GM23338 (cell line): ENCODE measurements at regions not wholly inside any gene's neighbourhood (a gene's known extent, or its start where the extent isn't known, plus 50 kb on each side); places are given as distances from the start of the nearest gene placed in this dataset.

Experiments used
- CREB1 ChIP-seq: fragments of 250-450 bp; sonication (Bioruptor Pico); IDR thresholded peaks from 2 replicates; pipeline ENCODE4 v1.5.0; 2020; ENCODE audit warnings: low read depth, mild to moderate bottlenecking, moderate library complexity
- ETS1 ChIP-seq: IDR thresholded peaks from 2 replicates; pipeline ENCODE4 v1.6.1; 2016; ENCODE audit warnings: antibody characterized with exemption
- EZH2 ChIP-seq: fragments of 200-600 bp; sonication (generic); IDR thresholded peaks from one replicate; pipeline ENCODE4 v1.8.0; 2017; ENCODE audit warnings: antibody characterized with exemption, mild to moderate bottlenecking, low read depth; ENCODE audit not compliant: unreplicated experiment
- NANOG ChIP-seq: IDR thresholded peaks from 2 replicates; pipeline ENCODE4 v1.6.1; 2016; ENCODE audit warnings: antibody characterized with exemption, borderline replicate concordance
- POLR2AphosphoS5 ChIP-seq: IDR thresholded peaks from 2 replicates; pipeline ENCODE4 v1.6.1; 2016; ENCODE audit warnings: antibody characterized with exemption, low read depth
- TF ChIP-seq, protein P1 (sequence below), 2 experiments: fragments of 200-600 bp in 1 of 2; sonication (generic) in 1 of 2; conservative IDR thresholded peaks; 2 replicates each; pipeline versions ENCODE4 v1.5.1 to v1.6.1; 2016 to 2017; ENCODE audit warnings: antibody characterized with exemption in 2 of 2, low read depth in 2 of 2, mild to moderate bottlenecking in 2 of 2, moderate library complexity in 1 of 2

- TF ChIP-seq, protein P1, sequence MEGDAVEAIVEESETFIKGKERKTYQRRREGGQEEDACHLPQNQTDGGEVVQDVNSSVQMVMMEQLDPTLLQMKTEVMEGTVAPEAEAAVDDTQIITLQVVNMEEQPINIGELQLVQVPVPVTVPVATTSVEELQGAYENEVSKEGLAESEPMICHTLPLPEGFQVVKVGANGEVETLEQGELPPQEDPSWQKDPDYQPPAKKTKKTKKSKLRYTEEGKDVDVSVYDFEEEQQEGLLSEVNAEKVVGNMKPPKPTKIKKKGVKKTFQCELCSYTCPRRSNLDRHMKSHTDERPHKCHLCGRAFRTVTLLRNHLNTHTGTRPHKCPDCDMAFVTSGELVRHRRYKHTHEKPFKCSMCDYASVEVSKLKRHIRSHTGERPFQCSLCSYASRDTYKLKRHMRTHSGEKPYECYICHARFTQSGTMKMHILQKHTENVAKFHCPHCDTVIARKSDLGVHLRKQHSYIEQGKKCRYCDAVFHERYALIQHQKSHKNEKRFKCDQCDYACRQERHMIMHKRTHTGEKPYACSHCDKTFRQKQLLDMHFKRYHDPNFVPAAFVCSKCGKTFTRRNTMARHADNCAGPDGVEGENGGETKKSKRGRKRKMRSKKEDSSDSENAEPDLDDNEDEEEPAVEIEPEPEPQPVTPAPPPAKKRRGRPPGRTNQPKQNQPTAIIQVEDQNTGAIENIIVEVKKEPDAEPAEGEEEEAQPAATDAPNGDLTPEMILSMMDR (conservative IDR thresholded peaks at IDR 0.05; ENCODE audit: low read depth in 2 of 2), result no peak
- TF ChIP-seq EZH2, result no peak
- TF ChIP-seq NANOG, result no peak
- no peak for TF ChIP-seq ETS1
- no peak for TF ChIP-seq POLR2AphosphoS5
- no peak for TF ChIP-seq CREB1 (CRISPR knock-in tag)
Observed at GRCh38 chr11:29127461-29127860, 889.4 kb downstream of the KCNA4 start.
